ENCODE measurements at regions not wholly inside any gene's neighbourhood (a gene's known extent, or its start where the extent isn't known, plus 50 kb on each side); places are given as distances from the start of the nearest gene placed in this dataset.
"Not testable (repeated sequence)": the region's sequence is repeated elsewhere in the genome, so short reads cannot be mapped to it uniquely, and the experiment has no call there.

GRCh38 chr1:232169436-232169835 lies 460.5 kb downstream of the SIPA1L2 start:
- H3K27me3 ChIP-seq: no peaks in the 10 kb centered on the region
- no peak overlapping the region for H3K4me3 ChIP-seq
- peaks cover 0 to 5% of the 10 kb centered on the region in 2 donors for H3K4me1 ChIP-seq
- H3K9me3 ChIP-seq: no peaks in the 10 kb centered on the region
- TF ChIP-seq, protein P1, sequence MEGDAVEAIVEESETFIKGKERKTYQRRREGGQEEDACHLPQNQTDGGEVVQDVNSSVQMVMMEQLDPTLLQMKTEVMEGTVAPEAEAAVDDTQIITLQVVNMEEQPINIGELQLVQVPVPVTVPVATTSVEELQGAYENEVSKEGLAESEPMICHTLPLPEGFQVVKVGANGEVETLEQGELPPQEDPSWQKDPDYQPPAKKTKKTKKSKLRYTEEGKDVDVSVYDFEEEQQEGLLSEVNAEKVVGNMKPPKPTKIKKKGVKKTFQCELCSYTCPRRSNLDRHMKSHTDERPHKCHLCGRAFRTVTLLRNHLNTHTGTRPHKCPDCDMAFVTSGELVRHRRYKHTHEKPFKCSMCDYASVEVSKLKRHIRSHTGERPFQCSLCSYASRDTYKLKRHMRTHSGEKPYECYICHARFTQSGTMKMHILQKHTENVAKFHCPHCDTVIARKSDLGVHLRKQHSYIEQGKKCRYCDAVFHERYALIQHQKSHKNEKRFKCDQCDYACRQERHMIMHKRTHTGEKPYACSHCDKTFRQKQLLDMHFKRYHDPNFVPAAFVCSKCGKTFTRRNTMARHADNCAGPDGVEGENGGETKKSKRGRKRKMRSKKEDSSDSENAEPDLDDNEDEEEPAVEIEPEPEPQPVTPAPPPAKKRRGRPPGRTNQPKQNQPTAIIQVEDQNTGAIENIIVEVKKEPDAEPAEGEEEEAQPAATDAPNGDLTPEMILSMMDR (IDR thresholded peaks at IDR 0.05): no peak
- no peak overlapping the region for H3K27ac ChIP-seq
- no peak for DNase-seq (ENCODE audit: low spot score)
- no peaks in the 10 kb centered on the region for H3K36me3 ChIP-seq

DNA sequence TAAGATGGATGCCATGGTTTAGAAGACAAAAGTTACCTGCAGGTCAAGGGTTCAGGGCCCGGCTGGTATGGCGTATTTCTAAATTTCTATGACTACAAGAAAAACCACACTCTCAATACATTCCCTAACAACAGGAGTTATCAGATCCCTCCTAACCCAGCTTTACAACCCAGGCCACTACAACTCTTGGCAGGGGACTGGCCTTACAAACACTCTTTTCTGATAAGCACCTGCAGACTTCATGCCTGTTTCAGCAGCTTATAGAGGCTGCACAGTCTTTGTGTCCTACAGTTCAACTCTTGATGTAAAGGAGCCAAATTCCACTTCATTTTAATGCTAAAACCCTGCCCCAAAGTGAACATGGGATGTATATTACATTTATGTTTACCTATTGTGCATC lies 461.4 kb downstream of the SIPA1L2 start:
- no peaks in the 10 kb centered on the region for H3K9me3 ChIP-seq
- H3K27me3 ChIP-seq: no peaks in the 10 kb centered on the region
- TF ChIP-seq, protein P1 (IDR thresholded peaks at IDR 0.05): no peak
- no peaks in the 10 kb centered on the region for H3K4me1 ChIP-seq
- DNase-seq (ENCODE audit: low spot score): no peak
- H3K36me3 ChIP-seq: no peaks in the 10 kb centered on the region
- no peak overlapping the region for H3K27ac ChIP-seq
- H3K4me3 ChIP-seq: no peak overlapping the region

- Histone ChIP-seq H3K27me3 (no peaks in the 10 kb centered on the region), H3K27ac (no peak overlapping the region), H3K36me3 (no peaks in the 10 kb centered on the region), H3K9me3 (no peaks in the 10 kb centered on the region), H3K4me3 (no peak overlapping the region), H3K4me1 (no peaks in the 10 kb centered on the region)
- TF ChIP-seq, protein P1 (IDR thresholded peaks at IDR 0.05): no peak
- DNase-seq (ENCODE audit: low spot score): no peak
Measured at GRCh38 chr1:232166942-232167341, 463.0 kb downstream of the SIPA1L2 start.

DNA sequence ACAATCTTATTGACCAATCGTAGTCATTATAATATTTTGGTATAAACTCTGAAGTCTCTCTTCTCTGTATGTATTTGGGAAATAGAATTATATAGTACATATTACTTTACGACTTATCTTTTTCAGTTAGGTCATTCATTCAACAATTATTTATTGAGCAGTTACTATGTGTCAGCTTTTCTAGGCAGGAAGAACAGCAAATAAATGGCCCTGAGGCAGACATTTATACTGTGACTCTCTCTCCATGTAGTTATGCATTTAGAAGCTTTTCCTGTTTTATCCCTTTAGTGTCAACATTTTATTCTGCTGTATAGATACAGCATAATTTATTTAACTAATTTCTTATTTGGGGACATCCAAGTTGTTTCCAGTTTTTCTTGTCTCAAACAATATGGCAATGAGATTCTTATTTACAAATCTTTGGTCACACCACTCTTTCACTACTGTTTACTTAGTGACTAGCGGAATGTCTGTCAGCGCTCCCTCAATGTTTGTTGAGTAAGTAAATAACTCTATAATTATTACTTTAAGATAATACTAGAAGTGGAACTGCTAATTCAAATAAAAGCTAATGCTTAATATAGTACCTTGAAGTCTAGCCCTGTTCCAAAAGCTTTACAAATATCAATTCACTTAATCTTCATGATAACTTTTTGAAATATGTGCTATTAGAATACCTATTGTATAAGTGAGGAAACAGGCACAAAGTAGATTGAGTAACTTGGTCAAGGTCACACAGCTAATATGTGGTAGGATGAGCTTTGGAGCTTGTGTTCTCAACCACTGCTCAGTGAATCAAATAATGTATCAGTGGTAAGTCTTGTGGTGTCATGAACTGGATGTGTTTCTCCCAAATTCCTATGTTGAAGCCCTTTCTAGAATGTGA lies 465.6 kb downstream of the SIPA1L2 start:
- H3K4me1 ChIP-seq: no peaks in the 10 kb centered on the region
- no peak for DNase-seq (ENCODE audit: low spot score)
- H3K27ac ChIP-seq: no peak overlapping the region
- H3K36me3 ChIP-seq: no peaks in the 10 kb centered on the region
- TF ChIP-seq, protein P1 (IDR thresholded peaks at IDR 0.05): no peak
- no peaks in the 10 kb centered on the region for H3K27me3 ChIP-seq
- no peak overlapping the region for H3K4me3 ChIP-seq
- no peaks in the 10 kb centered on the region for H3K9me3 ChIP-seq

DNA sequence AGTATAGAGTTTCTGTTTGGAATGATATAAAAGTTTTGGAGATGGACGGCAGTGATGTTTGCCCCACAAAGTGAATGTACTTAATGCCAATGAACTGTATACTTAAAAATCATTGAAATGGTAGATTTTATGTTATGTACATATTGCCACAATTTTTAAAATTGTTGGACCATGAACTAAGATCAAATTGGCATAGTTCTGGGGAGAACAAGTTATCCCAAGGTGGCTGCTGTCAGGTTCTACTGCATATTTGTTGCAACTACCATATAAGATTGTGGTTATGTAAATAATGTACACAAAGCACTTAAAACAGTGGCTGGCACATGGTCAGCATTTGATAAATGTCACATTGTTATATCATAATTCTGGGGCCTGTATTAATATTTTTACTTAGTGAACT lies 466.4 kb downstream of the SIPA1L2 start:
- TF ChIP-seq, protein P1 (IDR thresholded peaks at IDR 0.05): no peak
- no peaks in the 10 kb centered on the region for H3K36me3 ChIP-seq
- no peaks in the 10 kb centered on the region for H3K9me3 ChIP-seq
- no peak for DNase-seq (ENCODE audit: low spot score)
- no peak overlapping the region for H3K4me3 ChIP-seq
- H3K27ac ChIP-seq: no peak overlapping the region
- H3K4me1 ChIP-seq: no peaks in the 10 kb centered on the region
- H3K27me3 ChIP-seq: no peaks in the 10 kb centered on the region

- Histone ChIP-seq H3K27ac (no peak overlapping the region), H3K9me3 (no peaks in the 10 kb centered on the region), H3K4me3 (no peak overlapping the region), H3K4me1 (no peaks in the 10 kb centered on the region), H3K27me3 (no peaks in the 10 kb centered on the region), H3K36me3 (no peaks in the 10 kb centered on the region)
- DNase-seq (ENCODE audit: low spot score): no peak
- TF ChIP-seq, protein P1 (IDR thresholded peaks at IDR 0.05): no peak
Measured at GRCh38 chr1:232162001-232162400, 467.9 kb downstream of the SIPA1L2 start.

DNA sequence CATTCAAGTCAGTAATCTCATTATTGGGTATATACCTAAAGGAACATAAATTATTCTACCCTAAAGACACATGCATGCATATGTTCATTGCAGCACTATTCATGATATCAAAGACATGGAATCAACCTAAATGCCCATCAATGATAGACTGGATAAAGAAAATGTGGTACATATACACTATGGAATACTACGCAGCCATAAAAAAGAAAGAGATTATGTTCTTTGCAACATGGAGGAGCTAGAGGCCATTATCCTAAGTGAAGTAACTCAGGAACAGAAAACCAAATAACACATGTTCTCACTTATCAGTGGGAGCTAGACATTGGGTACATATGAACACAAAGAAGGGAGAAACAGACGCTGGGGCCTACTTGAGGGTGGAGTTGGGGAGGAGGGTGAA lies 471.4 kb downstream of the SIPA1L2 start:
- H3K27ac ChIP-seq; H3K4me1 ChIP-seq; H3K36me3 ChIP-seq; H3K4me3 ChIP-seq; H3K9me3 ChIP-seq; H3K27me3 ChIP-seq; DNase-seq (ENCODE audit: low spot score): not testable (repeated sequence)

DNA sequence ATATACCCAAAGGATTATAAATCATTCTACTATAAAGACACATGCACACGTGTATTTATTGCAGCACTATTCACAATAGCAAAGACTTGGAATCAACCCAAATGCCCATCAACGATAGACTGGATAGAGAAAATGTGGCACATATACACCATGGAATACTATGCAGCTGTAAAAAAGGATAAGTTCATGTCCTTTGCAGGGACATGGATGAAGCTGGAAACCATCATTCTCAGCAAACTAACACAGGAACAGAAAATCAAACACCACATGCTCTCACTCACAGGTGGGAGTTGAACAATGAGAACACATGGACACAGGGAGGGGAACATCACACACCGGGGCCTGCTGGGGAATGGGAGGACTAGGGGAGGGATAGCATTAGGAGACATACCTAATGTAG lies 473.9 kb downstream of the SIPA1L2 start:
- not testable (repeated sequence) for H3K9me3 ChIP-seq; H3K27me3 ChIP-seq; H3K4me1 ChIP-seq; H3K27ac ChIP-seq; H3K4me3 ChIP-seq; DNase-seq (ENCODE audit: low spot score); H3K36me3 ChIP-seq

All from right atrium auricular region (tissue), 2 donors.